GM12878 (cell line): ENCODE measurements at regions not wholly inside any gene's neighbourhood (a gene's known extent, or its start where the extent isn't known, plus 50 kb on each side); places are given as distances from the start of the nearest gene placed in this dataset.

Source experiments
- ATAC-seq: fragments of 200-7000 bp; cut with Tn5 transposase; 3 replicates; pipeline ENCODE4 v1.9.1; 2020; ENCODE audit warnings: mild to moderate bottlenecking, moderate library complexity
- BruUV-seq: library from RNA; stranded (reverse); fragments of 400-500 nt; replicated peaks from 2 replicates; lab custom pipeline; 2021; lab: Mats Ljungman, UMichigan
- CTCF ChIA-PET: fragments of 300-600 bp; sonication (Branson Sonifier 250); formaldehyde crosslinking; extraction: SDS; loops from one replicate; lab custom pipeline; 2021; ENCODE audit warnings: inconsistent platforms; lab: Yijun Ruan, JAX
- POLR2A ChIA-PET: fragments of 350-600 bp; formaldehyde crosslinking; extraction: SDS; loops from one replicate; lab custom pipeline; 2021; ENCODE audit warnings: inconsistent platforms; lab: Charles Lee
- RAD21 ChIA-PET: fragments of 300-600 bp; sonication (Branson Sonifier 250); formaldehyde crosslinking; loops from one replicate; lab custom pipeline; 2023; ENCODE audit warnings: antibody characterized with exemption; ENCODE audit not compliant: unreplicated experiment; lab: Charles Lee
- SMC1A ChIA-PET: fragments of 300-600 bp; sonication (Branson Sonifier 250); formaldehyde crosslinking; loops from one replicate; lab custom pipeline; 2023; ENCODE audit not compliant: unreplicated experiment, uncharacterized antibody; lab: Charles Lee
- DNase-seq: peaks from one replicate; pipeline ENCODE4 v3.0.0-alpha.2; 2011; ENCODE audit warnings: low read depth, low spot score
- FAIRE-seq: peaks from 3 replicates; lab custom pipeline; 2011; peaks lifted over from hg19 to GRCh38; lab: Jason Lieb, UNC
- H2AFZ ChIP-seq: 2 replicates; pipeline ENCODE4 v1.6.0; 2011; ENCODE audit warnings: low read depth, low read length, control low read depth; ENCODE audit not compliant: control insufficient read depth
- H3K27ac ChIP-seq: 2 replicates; pipeline ENCODE4 v1.5.1; 2011; ENCODE audit warnings: control low read depth; ENCODE audit not compliant: control insufficient read depth, insufficient read depth
- H3K27me3 ChIP-seq, 2 experiments: replicated peaks in 1 of 2; 2 replicates each; pipeline versions ENCODE4 v1.6.0 to v1.6.1; 2011; ENCODE audit warnings: low read length in 1 of 2; ENCODE audit not compliant: control insufficient read depth in 2 of 2, insufficient read depth in 2 of 2
- H3K36me3 ChIP-seq, 2 experiments: 2 replicates each; pipeline ENCODE4 v1.5.1; 2011; ENCODE audit warnings: low read length in 1 of 2; ENCODE audit not compliant: control insufficient read depth in 2 of 2, insufficient read depth in 2 of 2
- H3K4me1 ChIP-seq: 2 replicates; pipeline ENCODE4 v1.6.1; 2011; ENCODE audit warnings: mild to moderate bottlenecking, low read length, moderate library complexity, mixed read lengths; ENCODE audit not compliant: control insufficient read depth, insufficient read depth
- H3K4me2 ChIP-seq: 2 replicates; pipeline ENCODE4 v1.6.0; 2011; ENCODE audit warnings: control low read depth; ENCODE audit not compliant: control insufficient read depth, insufficient read depth
- H3K4me3 ChIP-seq: fragments of 200-600 bp; sonication (generic); 2 replicates; pipeline ENCODE4 v1.5.1; 2016
- H3K79me2 ChIP-seq: 2 replicates; pipeline ENCODE4 v1.6.0; 2011; ENCODE audit warnings: low read length; ENCODE audit not compliant: control insufficient read depth, insufficient read depth
- H3K9ac ChIP-seq: 2 replicates; pipeline ENCODE4 v1.8.0; 2011; ENCODE audit warnings: low read length, control low read depth, mixed read lengths; ENCODE audit not compliant: control insufficient read depth, insufficient read depth
- H3K9me3 ChIP-seq: replicated peaks from 3 replicates; pipeline ENCODE4 v1.5.1; 2011; ENCODE audit warnings: mild to moderate bottlenecking, low read length; ENCODE audit not compliant: control insufficient read depth, insufficient read depth
- H4K20me1 ChIP-seq: 2 replicates; pipeline ENCODE4 v1.6.0; 2011; ENCODE audit not compliant: control insufficient read depth, insufficient read depth
- ESRRA ChIP-seq: IDR thresholded peaks from 2 replicates; pipeline ENCODE4 v1.6.1; 2012; ENCODE audit warnings: mild to moderate bottlenecking, low read length, improper control_type of control experiment
- IKZF1 ChIP-seq: fragments of 450-650 bp; conservative IDR thresholded peaks from 2 replicates; pipeline ENCODE4 v1.6.1; 2017; ENCODE audit warnings: antibody characterized with exemption, mild to moderate bottlenecking
- NR2C1 ChIP-seq: fragments of 450-650 bp; IDR thresholded peaks from 2 replicates; pipeline ENCODE4 v1.6.1; 2017; ENCODE audit warnings: antibody characterized with exemption, mild to moderate bottlenecking, moderate library complexity
- NRF1 ChIP-seq: conservative IDR thresholded peaks from 2 replicates; pipeline ENCODE4 v1.6.1; 2011; ENCODE audit warnings: mild to moderate bottlenecking, low read depth, low read length, improper control_type of control experiment
- POU2F2 ChIP-seq: IDR thresholded peaks from 3 replicates; pipeline ENCODE4 v1.6.1; 2011; ENCODE audit warnings: low read depth, mild to moderate bottlenecking, low read length, borderline replicate concordance
- SP1 ChIP-seq: IDR thresholded peaks from one replicate; pipeline ENCODE4 v1.6.1; 2011; ENCODE audit warnings: low read depth, low read length
- SREBF2 ChIP-seq: IDR thresholded peaks from 2 replicates; pipeline ENCODE4 v1.6.1; 2012; ENCODE audit warnings: mild to moderate bottlenecking, low read length
- in situ Hi-C: fragments of 300-500 bp; cut with MboI; formaldehyde crosslinking; loops from 9 replicates; pipeline ENCODE4 v1.14.3; 2018; ENCODE audit warnings: mixed read lengths
- intact Hi-C: fragments of 100-400 bp; cut with micrococcal nuclease; formaldehyde crosslinking; loops from one replicate; pipeline ENCODE4 v1.14.2; 2022; ENCODE audit not compliant: unreplicated experiment
- TF ChIP-seq, protein P1 (sequence below): fragments of 450-650 bp; formaldehyde crosslinking; IDR thresholded peaks from 2 replicates; pipeline ENCODE4 v1.5.0; 2022; ENCODE audit warnings: mild to moderate bottlenecking, missing genetic modification characterization
- TF ChIP-seq, protein P2 (sequence below): fragments of 450-650 bp; IDR thresholded peaks from 2 replicates; pipeline ENCODE4 v1.6.1; 2017; ENCODE audit warnings: mild to moderate bottlenecking, moderate library complexity
- TF ChIP-seq, protein P3 (sequence below): fragments of 450-650 bp; formaldehyde crosslinking; IDR thresholded peaks from 2 replicates; pipeline ENCODE4 v1.4.0; 2020; ENCODE audit warnings: mild to moderate bottlenecking, moderate library complexity

DNA sequence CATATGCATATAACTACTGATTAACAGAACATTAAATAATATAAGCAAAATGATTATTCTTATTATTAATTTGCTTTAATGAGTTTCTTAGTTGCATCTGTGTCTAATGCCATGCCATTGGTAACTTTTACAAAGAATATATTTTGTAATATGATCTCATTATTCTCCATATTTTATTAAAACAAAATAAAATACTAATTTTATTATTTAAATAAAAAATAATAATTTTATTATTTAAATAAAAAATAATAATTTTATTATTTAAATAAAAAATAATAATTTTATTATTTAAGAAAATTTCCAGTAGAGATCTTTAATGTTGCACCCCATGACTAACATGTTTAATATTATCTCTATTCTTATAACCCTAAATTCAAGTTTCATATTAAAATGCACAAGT is 771.1 kb downstream of the NR2F2 start:
- RAD21 ChIA-PET, result no interaction called here

More for the DNA sequence above, 771.1 kb downstream of the NR2F2 start:
- Histone ChIP-seq H3K9ac (no peak overlapping the region), H3K9me3 (no peaks in the 10 kb centered on the region), H3K27me3 (no peaks in the 10 kb centered on the region), H3K36me3 (no peaks in the 10 kb centered on the region), H3K4me2 (no peak overlapping the region), H3K4me1 (no peaks in the 10 kb centered on the region), H3K27ac (no peak overlapping the region), H3K4me3 (no peak overlapping the region), H3K79me2 (no peaks in the 10 kb centered on the region), H4K20me1 (no peaks in the 10 kb centered on the region), H2AFZ (no peak overlapping the region)
- in situ Hi-C loops (no loop called here), intact Hi-C loops (no loop called here)
- FAIRE-seq (no peak), ATAC-seq (no peak), DNase-seq (no peak)
- ChIA-PET POLR2A (no interaction called here), SMC1A (no interaction called here), CTCF (interaction anchor here (0.9 kb wide), 1 partner anchor 209 kb away, joined by 3 read pairs; no protein-coding TSS in a partner anchor)
- TF ChIP-seq, protein P1, sequence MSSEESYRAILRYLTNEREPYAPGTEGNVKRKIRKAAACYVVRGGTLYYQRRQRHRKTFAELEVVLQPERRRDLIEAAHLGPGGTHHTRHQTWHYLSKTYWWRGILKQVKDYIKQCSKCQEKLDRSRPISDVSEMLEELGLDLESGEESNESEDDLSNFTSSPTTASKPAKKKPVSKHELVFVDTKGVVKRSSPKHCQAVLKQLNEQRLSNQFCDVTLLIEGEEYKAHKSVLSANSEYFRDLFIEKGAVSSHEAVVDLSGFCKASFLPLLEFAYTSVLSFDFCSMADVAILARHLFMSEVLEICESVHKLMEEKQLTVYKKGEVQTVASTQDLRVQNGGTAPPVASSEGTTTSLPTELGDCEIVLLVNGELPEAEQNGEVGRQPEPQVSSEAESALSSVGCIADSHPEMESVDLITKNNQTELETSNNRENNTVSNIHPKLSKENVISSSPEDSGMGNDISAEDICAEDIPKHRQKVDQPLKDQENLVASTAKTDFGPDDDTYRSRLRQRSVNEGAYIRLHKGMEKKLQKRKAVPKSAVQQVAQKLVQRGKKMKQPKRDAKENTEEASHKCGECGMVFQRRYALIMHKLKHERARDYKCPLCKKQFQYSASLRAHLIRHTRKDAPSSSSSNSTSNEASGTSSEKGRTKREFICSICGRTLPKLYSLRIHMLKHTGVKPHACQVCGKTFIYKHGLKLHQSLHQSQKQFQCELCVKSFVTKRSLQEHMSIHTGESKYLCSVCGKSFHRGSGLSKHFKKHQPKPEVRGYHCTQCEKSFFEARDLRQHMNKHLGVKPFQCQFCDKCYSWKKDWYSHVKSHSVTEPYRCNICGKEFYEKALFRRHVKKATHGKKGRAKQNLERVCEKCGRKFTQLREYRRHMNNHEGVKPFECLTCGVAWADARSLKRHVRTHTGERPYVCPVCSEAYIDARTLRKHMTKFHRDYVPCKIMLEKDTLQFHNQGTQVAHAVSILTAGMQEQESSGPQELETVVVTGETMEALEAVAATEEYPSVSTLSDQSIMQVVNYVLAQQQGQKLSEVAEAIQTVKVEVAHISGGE (CRISPR knock-in tag), result no peak
- TF ChIP-seq SREBF2 (no peak), SP1 (no peak), NRF1 (no peak), ESRRA (no peak), POU2F2 (no peak), NR2C1 (no peak), IKZF1 (no peak)
- TF ChIP-seq, protein P2, sequence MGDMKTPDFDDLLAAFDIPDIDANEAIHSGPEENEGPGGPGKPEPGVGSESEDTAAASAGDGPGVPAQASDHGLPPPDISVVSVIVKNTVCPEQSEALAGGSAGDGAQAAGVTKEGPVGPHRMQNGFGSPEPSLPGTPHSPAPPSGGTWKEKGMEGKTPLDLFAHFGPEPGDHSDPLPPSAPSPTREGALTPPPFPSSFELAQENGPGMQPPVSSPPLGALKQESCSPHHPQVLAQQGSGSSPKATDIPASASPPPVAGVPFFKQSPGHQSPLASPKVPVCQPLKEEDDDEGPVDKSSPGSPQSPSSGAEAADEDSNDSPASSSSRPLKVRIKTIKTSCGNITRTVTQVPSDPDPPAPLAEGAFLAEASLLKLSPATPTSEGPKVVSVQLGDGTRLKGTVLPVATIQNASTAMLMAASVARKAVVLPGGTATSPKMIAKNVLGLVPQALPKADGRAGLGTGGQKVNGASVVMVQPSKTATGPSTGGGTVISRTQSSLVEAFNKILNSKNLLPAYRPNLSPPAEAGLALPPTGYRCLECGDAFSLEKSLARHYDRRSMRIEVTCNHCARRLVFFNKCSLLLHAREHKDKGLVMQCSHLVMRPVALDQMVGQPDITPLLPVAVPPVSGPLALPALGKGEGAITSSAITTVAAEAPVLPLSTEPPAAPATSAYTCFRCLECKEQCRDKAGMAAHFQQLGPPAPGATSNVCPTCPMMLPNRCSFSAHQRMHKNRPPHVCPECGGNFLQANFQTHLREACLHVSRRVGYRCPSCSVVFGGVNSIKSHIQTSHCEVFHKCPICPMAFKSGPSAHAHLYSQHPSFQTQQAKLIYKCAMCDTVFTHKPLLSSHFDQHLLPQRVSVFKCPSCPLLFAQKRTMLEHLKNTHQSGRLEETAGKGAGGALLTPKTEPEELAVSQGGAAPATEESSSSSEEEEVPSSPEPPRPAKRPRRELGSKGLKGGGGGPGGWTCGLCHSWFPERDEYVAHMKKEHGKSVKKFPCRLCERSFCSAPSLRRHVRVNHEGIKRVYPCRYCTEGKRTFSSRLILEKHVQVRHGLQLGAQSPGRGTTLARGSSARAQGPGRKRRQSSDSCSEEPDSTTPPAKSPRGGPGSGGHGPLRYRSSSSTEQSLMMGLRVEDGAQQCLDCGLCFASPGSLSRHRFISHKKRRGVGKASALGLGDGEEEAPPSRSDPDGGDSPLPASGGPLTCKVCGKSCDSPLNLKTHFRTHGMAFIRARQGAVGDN, result no peak
- TF ChIP-seq, protein P3, sequence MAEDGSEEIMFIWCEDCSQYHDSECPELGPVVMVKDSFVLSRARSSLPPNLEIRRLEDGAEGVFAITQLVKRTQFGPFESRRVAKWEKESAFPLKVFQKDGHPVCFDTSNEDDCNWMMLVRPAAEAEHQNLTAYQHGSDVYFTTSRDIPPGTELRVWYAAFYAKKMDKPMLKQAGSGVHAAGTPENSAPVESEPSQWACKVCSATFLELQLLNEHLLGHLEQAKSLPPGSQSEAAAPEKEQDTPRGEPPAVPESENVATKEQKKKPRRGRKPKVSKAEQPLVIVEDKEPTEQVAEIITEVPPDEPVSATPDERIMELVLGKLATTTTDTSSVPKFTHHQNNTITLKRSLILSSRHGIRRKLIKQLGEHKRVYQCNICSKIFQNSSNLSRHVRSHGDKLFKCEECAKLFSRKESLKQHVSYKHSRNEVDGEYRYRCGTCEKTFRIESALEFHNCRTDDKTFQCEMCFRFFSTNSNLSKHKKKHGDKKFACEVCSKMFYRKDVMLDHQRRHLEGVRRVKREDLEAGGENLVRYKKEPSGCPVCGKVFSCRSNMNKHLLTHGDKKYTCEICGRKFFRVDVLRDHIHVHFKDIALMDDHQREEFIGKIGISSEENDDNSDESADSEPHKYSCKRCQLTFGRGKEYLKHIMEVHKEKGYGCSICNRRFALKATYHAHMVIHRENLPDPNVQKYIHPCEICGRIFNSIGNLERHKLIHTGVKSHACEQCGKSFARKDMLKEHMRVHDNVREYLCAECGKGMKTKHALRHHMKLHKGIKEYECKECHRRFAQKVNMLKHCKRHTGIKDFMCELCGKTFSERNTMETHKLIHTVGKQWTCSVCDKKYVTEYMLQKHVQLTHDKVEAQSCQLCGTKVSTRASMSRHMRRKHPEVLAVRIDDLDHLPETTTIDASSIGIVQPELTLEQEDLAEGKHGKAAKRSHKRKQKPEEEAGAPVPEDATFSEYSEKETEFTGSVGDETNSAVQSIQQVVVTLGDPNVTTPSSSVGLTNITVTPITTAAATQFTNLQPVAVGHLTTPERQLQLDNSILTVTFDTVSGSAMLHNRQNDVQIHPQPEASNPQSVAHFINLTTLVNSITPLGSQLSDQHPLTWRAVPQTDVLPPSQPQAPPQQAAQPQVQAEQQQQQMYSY (CRISPR knock-in tag), result no peak
- BruUV-seq, result no TSS peak
